ENCODE measurements at regions not wholly inside any gene's neighbourhood (a gene's known extent, or its start where the extent isn't known, plus 50 kb on each side); places are given as distances from the start of the nearest gene placed in this dataset.

DNA sequence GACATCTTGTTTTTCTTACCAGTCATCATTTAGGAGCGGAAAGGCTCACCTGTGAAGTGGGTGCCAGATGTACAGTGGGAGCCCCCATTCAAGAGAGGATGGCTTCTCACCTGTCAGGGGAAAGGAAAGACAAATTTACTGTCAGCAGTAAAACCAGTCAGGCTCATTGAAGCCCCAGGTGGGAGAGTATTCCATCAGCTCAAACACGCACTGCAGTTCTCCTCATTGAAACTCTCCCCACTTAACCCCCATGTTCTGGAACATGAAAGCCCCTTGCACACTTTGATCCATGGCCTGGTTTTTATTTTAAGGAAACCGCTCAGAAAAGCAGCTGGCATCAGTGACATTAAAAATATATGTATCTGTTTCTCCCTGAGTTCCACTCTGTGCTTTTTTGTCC, 401.1 kb upstream of the ZNF507 start:
- Histone ChIP-seq H3K9me3 (ENCODE audit: control insufficient read depth, insufficient read depth, low read length) (no peaks in the 10 kb centered on the region; the same call in 1 of the 2 replicates), H3F3A (ENCODE audit: control insufficient read depth, insufficient read depth) (no peaks in the 10 kb centered on the region), H3K4me2 (ENCODE audit: low read length) (no peak overlapping the region), H3K4me1 (ENCODE audit: control insufficient read depth, low read length) (no peaks in the 10 kb centered on the region), H3K27ac (ENCODE audit: low read depth, low read length) (no peak overlapping the region), H4K20me1 (ENCODE audit: control insufficient read depth, insufficient read depth, low read depth, low read length) (no peaks in the 10 kb centered on the region), H3K79me2 (ENCODE audit: control insufficient read depth, low read length) (no peaks in the 10 kb centered on the region), H3K36me3 (ENCODE audit: control insufficient read depth, low read length) (no peaks in the 10 kb centered on the region), H3K27me3 (ENCODE audit: control insufficient read depth, low read length) (no peaks in the 10 kb centered on the region), H3K4me3 (ENCODE audit: low read length) (no peak overlapping the region), H3K9me2 (replicated peaks; ENCODE audit: control insufficient read depth, low read length) (no peaks in the 10 kb centered on the region)
- TF ChIP-seq EZH2phosphoT487 (IDR thresholded peaks at IDR 0.05; ENCODE audit: borderline replicate concordance, low read length), result no peak

DNA sequence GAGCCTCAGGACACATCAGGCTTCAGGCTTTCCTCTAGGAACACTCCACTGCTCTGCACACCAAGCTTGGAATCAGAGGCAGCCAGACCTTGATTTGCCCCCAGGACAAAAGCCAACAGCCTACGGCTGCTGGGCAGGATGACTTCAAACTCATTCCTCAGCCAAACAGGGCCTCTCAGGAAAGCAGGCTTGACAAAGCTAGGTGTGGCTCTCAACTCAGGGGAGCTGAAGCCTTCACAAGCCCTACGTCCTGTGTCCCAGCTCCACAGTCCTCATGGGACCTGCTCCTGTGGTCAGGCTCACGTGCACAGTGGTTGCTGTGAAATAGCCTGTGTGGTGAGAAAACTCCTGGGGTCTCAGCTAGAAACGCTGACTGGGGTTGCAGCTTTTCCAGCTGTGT, 398.9 kb upstream of the ZNF507 start:
- no peaks in the 10 kb centered on the region for H3K36me3 ChIP-seq (ENCODE audit: control insufficient read depth, low read length)
- H3K4me1 ChIP-seq (ENCODE audit: control insufficient read depth, low read length), result no peaks in the 10 kb centered on the region
- no peaks in the 10 kb centered on the region for H3K27me3 ChIP-seq (ENCODE audit: control insufficient read depth, low read length)
- no peak overlapping the region for H3K4me2 ChIP-seq (ENCODE audit: low read length)
- no peak overlapping the region for H3K4me3 ChIP-seq (ENCODE audit: low read length)
- no peaks in the 10 kb centered on the region for H3K9me2 ChIP-seq (replicated peaks; ENCODE audit: control insufficient read depth, low read length)
- H4K20me1 ChIP-seq (ENCODE audit: control insufficient read depth, insufficient read depth, low read depth, low read length), result no peaks in the 10 kb centered on the region
- no peaks in the 10 kb centered on the region for H3K79me2 ChIP-seq (ENCODE audit: control insufficient read depth, low read length)
- no peaks in the 10 kb centered on the region for H3F3A ChIP-seq (ENCODE audit: control insufficient read depth, insufficient read depth)
- H3K9me3 ChIP-seq (ENCODE audit: control insufficient read depth, insufficient read depth, low read length), result no peaks in the 10 kb centered on the region; the same call in 1 of the 2 replicates
- TF ChIP-seq EZH2phosphoT487 (IDR thresholded peaks at IDR 0.05; ENCODE audit: borderline replicate concordance, low read length), result no peak
- TF ChIP-seq, protein P1, sequence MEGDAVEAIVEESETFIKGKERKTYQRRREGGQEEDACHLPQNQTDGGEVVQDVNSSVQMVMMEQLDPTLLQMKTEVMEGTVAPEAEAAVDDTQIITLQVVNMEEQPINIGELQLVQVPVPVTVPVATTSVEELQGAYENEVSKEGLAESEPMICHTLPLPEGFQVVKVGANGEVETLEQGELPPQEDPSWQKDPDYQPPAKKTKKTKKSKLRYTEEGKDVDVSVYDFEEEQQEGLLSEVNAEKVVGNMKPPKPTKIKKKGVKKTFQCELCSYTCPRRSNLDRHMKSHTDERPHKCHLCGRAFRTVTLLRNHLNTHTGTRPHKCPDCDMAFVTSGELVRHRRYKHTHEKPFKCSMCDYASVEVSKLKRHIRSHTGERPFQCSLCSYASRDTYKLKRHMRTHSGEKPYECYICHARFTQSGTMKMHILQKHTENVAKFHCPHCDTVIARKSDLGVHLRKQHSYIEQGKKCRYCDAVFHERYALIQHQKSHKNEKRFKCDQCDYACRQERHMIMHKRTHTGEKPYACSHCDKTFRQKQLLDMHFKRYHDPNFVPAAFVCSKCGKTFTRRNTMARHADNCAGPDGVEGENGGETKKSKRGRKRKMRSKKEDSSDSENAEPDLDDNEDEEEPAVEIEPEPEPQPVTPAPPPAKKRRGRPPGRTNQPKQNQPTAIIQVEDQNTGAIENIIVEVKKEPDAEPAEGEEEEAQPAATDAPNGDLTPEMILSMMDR (IDR thresholded peaks at IDR 0.05; ENCODE audit: low read depth, low read length, poor library complexity, severe bottlenecking), result no peak
- no peak overlapping the region for H3K27ac ChIP-seq (ENCODE audit: low read depth, low read length)

DNA sequence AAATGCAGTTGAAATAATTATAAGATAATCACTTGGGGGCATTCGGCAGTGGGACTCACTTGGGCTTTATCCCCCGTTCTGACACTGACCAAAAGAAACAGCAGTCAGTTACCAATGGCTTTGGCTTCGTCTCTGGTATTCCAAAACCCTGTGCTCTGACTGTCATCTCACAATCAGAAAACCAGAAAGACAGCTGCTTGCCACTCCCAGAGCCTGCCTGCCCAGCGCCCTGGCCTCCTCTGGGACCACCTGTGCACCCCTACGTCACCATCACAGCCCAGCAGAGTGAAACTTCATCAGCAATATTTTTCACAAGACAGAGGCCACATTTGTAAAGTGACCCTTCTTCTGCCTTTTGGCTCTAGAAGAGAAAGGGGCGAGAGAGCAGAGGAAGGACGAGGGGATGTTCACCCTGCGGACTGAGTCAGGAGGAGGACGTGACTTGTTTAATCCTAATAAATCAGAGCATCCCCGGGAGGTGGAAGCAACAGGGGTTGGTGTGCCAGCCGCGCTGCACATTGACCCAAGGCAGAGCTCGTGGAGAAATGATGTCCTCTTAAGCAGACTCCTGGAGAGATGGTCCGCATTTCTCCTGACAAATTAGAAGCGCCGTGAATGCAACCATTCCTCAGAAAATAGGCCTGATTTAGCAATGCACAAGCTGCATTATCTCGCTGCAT, 397.8 kb upstream of the ZNF507 start:
- H3K27ac ChIP-seq (ENCODE audit: low read depth, low read length), result no peak overlapping the region
- H3K79me2 ChIP-seq (ENCODE audit: control insufficient read depth, low read length), result no peaks in the 10 kb centered on the region
- no peaks in the 10 kb centered on the region for H3K27me3 ChIP-seq (ENCODE audit: control insufficient read depth, low read length)
- no peaks in the 10 kb centered on the region for H4K20me1 ChIP-seq (ENCODE audit: control insufficient read depth, insufficient read depth, low read depth, low read length)
- H3F3A ChIP-seq (ENCODE audit: control insufficient read depth, insufficient read depth), result no peaks in the 10 kb centered on the region
- H3K4me1 ChIP-seq (ENCODE audit: control insufficient read depth, low read length), result no peaks in the 10 kb centered on the region
- TF ChIP-seq EZH2phosphoT487 (IDR thresholded peaks at IDR 0.05; ENCODE audit: borderline replicate concordance, low read length), result no peak
- TF ChIP-seq, protein P1 (IDR thresholded peaks at IDR 0.05; ENCODE audit: low read depth, low read length, poor library complexity, severe bottlenecking), result no peak
- H3K36me3 ChIP-seq (ENCODE audit: control insufficient read depth, low read length), result no peaks in the 10 kb centered on the region
- no peak overlapping the region for H3K4me3 ChIP-seq (ENCODE audit: low read length)
- no peaks in the 10 kb centered on the region for H3K9me2 ChIP-seq (replicated peaks; ENCODE audit: control insufficient read depth, low read length)
- no peak overlapping the region for H3K4me2 ChIP-seq (ENCODE audit: low read length)
- no peaks in the 10 kb centered on the region; the same call in 1 of the 2 replicates for H3K9me3 ChIP-seq (ENCODE audit: control insufficient read depth, insufficient read depth, low read length)

DNA sequence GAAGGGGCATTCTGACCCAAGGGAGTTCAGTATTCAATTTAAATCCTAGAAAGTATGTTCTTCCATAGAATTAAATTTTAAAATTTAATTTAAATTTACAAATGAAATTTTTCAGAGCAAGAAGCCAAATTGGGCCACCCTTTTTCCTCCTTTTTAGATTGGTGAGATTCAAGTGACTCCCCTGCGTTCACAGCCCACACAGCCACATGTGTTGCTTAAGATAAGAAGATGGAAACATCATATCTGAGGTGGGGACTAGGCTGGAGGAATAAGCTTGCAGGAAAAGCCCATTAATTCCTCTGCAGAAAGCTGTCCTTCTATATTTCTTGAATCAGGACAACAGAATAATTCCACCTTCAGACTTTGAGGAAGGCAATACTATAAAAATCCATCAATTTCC, 392.7 kb upstream of the ZNF507 start:
- Histone ChIP-seq H3K4me3 (ENCODE audit: low read length) (no peak overlapping the region), H3K9me3 (ENCODE audit: control insufficient read depth, insufficient read depth, low read length) (no peaks in the 10 kb centered on the region)

More for the DNA sequence above, 392.7 kb upstream of the ZNF507 start:
- Histone ChIP-seq H3K4me2 (ENCODE audit: low read length) (no peak overlapping the region), H3K79me2 (ENCODE audit: control insufficient read depth, low read length) (no peaks in the 10 kb centered on the region), H3K4me1 (ENCODE audit: control insufficient read depth, low read length) (no peaks in the 10 kb centered on the region), H3K27me3 (ENCODE audit: control insufficient read depth, low read length) (no peaks in the 10 kb centered on the region), H3K9me2 (replicated peaks; ENCODE audit: control insufficient read depth, low read length) (no peaks in the 10 kb centered on the region), H4K20me1 (ENCODE audit: control insufficient read depth, insufficient read depth, low read depth, low read length) (no peaks in the 10 kb centered on the region), H3F3A (ENCODE audit: control insufficient read depth, insufficient read depth) (no peaks in the 10 kb centered on the region), H3K36me3 (ENCODE audit: control insufficient read depth, low read length) (no peaks in the 10 kb centered on the region), H3K27ac (ENCODE audit: low read depth, low read length) (no peak overlapping the region)
- TF ChIP-seq, protein P1 (IDR thresholded peaks at IDR 0.05; ENCODE audit: low read depth, low read length, poor library complexity, severe bottlenecking), result no peak
- no peak for TF ChIP-seq EZH2phosphoT487 (IDR thresholded peaks at IDR 0.05; ENCODE audit: borderline replicate concordance, low read length)
